AG04450 (cell line): ENCODE measurements at regions not wholly inside any gene's neighbourhood (a gene's known extent, or its start where the extent isn't known, plus 50 kb on each side); places are given as distances from the start of the nearest gene placed in this dataset.

Experiments
- CTCF ChIA-PET: fragments of 300-600, 350-600 bp; formaldehyde crosslinking; extraction: SDS; loops from one replicate; lab custom pipeline; 2022; ENCODE audit warnings: antibody characterized with exemption, inconsistent platforms; lab: Charles Lee
- POLR2A ChIA-PET: fragments of 350-600 bp; formaldehyde crosslinking; extraction: SDS; loops from one replicate; lab custom pipeline; 2021; ENCODE audit warnings: antibody characterized with exemption, inconsistent platforms; lab: Yijun Ruan, JAX
- DNase-seq: peaks from one replicate; pipeline ENCODE4 v3.0.0-alpha.2; 2011; ENCODE audit warnings: low read depth, low spot score
- H3K27ac ChIP-seq: one replicate; pipeline ENCODE4 v1.5.1; 2012; ENCODE audit warnings: low read depth, low read length, control low read depth
- H3K27me3 ChIP-seq: one replicate; pipeline ENCODE4 v1.6.0; 2012; ENCODE audit warnings: low read length; ENCODE audit not compliant: control insufficient read depth, insufficient read depth
- H3K4me3 ChIP-seq: 2 replicates; pipeline ENCODE4 v1.5.1; 2011; ENCODE audit warnings: mild to moderate bottlenecking, low read depth, low read length, control low read depth
- H3K9me3 ChIP-seq: 2 replicates; pipeline ENCODE4 v1.5.1; 2012; ENCODE audit warnings: low read length; ENCODE audit not compliant: control insufficient read depth, insufficient read depth
- CTCF ChIP-seq: IDR thresholded peaks from 2 replicates; pipeline ENCODE4 v1.5.1; 2011; ENCODE audit warnings: low read depth, low read length, control low read depth, inconsistent platforms

- ChIA-PET POLR2A (no interaction called here), CTCF (no interaction called here)
- no peak for TF ChIP-seq CTCF
Observed at GRCh38 chr2:18381386-18381785, 179.1 kb downstream of the RDH14 start.

GRCh38 chr2:18380321-18380720 is 180.1 kb downstream of the RDH14 start:
- Histone ChIP-seq H3K4me3 (no peak overlapping the region), H3K27me3 (no peaks in the 10 kb centered on the region), H3K27ac (no peak overlapping the region), H3K9me3 (no peaks in the 10 kb centered on the region)
- DNase-seq, result no peak
- TF ChIP-seq CTCF, result no peak
- ChIA-PET CTCF (interaction anchor here (1.0 to 3.6 kb wide), 4 partner anchors 8 to 660 kb away, joined by 3 to 28 read pairs (median 8); no protein-coding TSS in a partner anchor), POLR2A (no interaction called here)

More at GRCh38 chr2:18381386-18381785, 179.1 kb downstream of the RDH14 start:
- no peaks in the 10 kb centered on the region for H3K9me3 ChIP-seq
- no peaks in the 10 kb centered on the region for H3K27me3 ChIP-seq
- no peak for DNase-seq
- H3K4me3 ChIP-seq, result no peak overlapping the region
- no peak overlapping the region for H3K27ac ChIP-seq

- ChIA-PET CTCF (interaction anchor here (0.9 to 4.6 kb wide), 9 partner anchors 9 to 660 kb away, joined by 3 to 32 read pairs (median 4); no protein-coding TSS in a partner anchor), POLR2A (no interaction called here)
- Histone ChIP-seq H3K9me3 (no peaks in the 10 kb centered on the region), H3K27me3 (no peaks in the 10 kb centered on the region), H3K27ac (no peak overlapping the region), H3K4me3 (no peak overlapping the region)
- no peak for TF ChIP-seq CTCF
- no peak for DNase-seq
Observed at GRCh38 chr2:18379870-18380269, 180.6 kb downstream of the RDH14 start.

GRCh38 chr2:18378020-18378653 is 182.3 kb downstream of the RDH14 start:
- ChIA-PET CTCF (interaction anchor here (0.6 to 4.6 kb wide), 50 partner anchors 9 to 908 kb away, joined by 3 to 32 read pairs (median 5); no protein-coding TSS in a partner anchor), POLR2A (no interaction called here)
- no peak for DNase-seq
- Histone ChIP-seq H3K27ac (no peak overlapping the region), H3K27me3 (no peaks in the 10 kb centered on the region), H3K4me3 (no peak overlapping the region), H3K9me3 (no peaks in the 10 kb centered on the region)
- peak; percentile 87 for TF ChIP-seq CTCF

- no peak for DNase-seq
- H3K4me3 ChIP-seq, result no peak overlapping the region
- ChIA-PET POLR2A (interaction anchor here (0.7 kb wide), 1 partner anchor 67 kb away, joined by 4 read pairs; no protein-coding TSS in a partner anchor), CTCF (interaction anchor here (0.6 to 4.6 kb wide), 14 partner anchors 11 to 525 kb away, joined by 3 to 32 read pairs (median 5); no protein-coding TSS in a partner anchor)
- no peak for TF ChIP-seq CTCF
- no peaks in the 10 kb centered on the region for H3K9me3 ChIP-seq
- no peak overlapping the region for H3K27ac ChIP-seq
- H3K27me3 ChIP-seq, result no peaks in the 10 kb centered on the region
Observed at GRCh38 chr2:18376936-18377335, 183.5 kb downstream of the RDH14 start.
